ENCODE measurements at regions not wholly inside any gene's neighbourhood (a gene's known extent, or its start where the extent isn't known, plus 50 kb on each side); places are given as distances from the start of the nearest gene placed in this dataset.

DNA sequence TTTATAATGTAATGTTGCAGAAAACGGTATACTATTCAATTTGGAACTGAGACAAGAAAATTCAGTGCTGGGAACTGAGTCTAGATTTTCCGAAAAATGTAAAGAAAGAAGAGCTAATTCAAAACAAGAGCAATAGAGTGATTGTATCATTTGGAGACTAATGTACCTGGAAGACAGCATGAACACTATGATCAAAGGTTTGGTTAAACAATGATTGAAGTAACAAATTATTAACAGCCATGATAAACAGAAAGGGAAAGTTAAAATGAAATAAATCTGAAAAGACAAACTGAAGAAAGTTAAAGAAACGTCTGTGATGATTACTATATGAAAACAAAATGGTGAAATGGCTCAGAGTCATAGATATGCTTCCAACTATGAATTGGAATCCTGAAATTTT is 300.6 kb upstream of the MPDZ start:
- Histone ChIP-seq H3K9me3 (ENCODE audit: control insufficient read depth, insufficient read depth, low read depth, low read length) (no peaks in the 10 kb centered on the region), H3K27ac (ENCODE audit: extremely low read depth, low read depth, low read length) (no peak overlapping the region), H3K4me1 (ENCODE audit: control insufficient read depth, insufficient read depth, low read length) (no peaks in the 10 kb centered on the region), H3K36me3 (ENCODE audit: control insufficient read depth in 2 of 2, insufficient read depth in 1 of 2, low read length in 2 of 2) (no peaks in the 10 kb centered on the region), H3K4me3 (ENCODE audit: low read depth, low read length) (no peak overlapping the region)
- POLR2A ChIA-PET = no interaction called here
- CTCF ChIA-PET = interaction anchor here (0.6 to 1.2 kb wide), 2 partner anchors 9 to 11 kb away, joined by 3 to 8 read pairs; no protein-coding TSS in a partner anchor
- TF ChIP-seq, protein P1, sequence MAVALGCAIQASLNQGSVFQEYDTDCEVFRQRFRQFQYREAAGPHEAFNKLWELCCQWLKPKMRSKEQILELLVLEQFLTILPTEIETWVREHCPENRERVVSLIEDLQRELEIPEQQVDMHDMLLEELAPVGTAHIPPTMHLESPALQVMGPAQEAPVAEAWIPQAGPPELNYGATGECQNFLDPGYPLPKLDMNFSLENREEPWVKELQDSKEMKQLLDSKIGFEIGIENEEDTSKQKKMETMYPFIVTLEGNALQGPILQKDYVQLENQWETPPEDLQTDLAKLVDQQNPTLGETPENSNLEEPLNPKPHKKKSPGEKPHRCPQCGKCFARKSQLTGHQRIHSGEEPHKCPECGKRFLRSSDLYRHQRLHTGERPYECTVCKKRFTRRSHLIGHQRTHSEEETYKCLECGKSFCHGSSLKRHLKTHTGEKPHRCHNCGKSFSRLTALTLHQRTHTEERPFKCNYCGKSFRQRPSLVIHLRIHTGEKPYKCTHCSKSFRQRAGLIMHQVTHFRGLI (tag by site-specific recombination; IDR thresholded peaks at IDR 0.05) = no peak
- no peak for TF ChIP-seq ZFP41 (tag by site-specific recombination; IDR thresholded peaks at IDR 0.05; ENCODE audit: borderline replicate concordance)

DNA sequence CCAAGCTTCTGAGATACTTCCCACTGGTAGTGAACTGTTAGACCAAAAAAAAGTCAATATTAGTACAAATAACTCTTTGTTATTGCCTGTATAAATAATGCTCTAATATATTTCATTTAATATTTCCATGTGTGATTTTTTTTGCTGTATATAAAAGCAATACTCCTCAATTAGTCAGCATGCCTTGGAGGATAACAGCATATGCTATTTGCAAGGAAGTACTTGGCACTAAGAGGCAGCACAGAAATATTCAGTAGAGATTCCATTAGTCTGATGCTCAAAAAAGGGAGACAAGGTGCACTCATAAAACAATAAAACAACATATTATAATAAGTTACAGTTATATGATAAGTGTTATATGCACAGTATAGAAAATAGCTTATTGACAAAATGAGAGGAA is 296.6 kb upstream of the MPDZ start:
- Histone ChIP-seq H3K36me3 (ENCODE audit: control insufficient read depth in 2 of 2, insufficient read depth in 1 of 2, low read length in 2 of 2) (no peaks in the 10 kb centered on the region), H3K9me3 (ENCODE audit: control insufficient read depth, insufficient read depth, low read depth, low read length) (no peaks in the 10 kb centered on the region), H3K4me3 (ENCODE audit: low read depth, low read length) (no peak overlapping the region), H3K27ac (ENCODE audit: extremely low read depth, low read depth, low read length) (no peak overlapping the region), H3K4me1 (ENCODE audit: control insufficient read depth, insufficient read depth, low read length) (no peaks in the 10 kb centered on the region)
- POLR2A ChIA-PET = no interaction called here
- CTCF ChIA-PET = no interaction called here
- TF ChIP-seq, protein P2, sequence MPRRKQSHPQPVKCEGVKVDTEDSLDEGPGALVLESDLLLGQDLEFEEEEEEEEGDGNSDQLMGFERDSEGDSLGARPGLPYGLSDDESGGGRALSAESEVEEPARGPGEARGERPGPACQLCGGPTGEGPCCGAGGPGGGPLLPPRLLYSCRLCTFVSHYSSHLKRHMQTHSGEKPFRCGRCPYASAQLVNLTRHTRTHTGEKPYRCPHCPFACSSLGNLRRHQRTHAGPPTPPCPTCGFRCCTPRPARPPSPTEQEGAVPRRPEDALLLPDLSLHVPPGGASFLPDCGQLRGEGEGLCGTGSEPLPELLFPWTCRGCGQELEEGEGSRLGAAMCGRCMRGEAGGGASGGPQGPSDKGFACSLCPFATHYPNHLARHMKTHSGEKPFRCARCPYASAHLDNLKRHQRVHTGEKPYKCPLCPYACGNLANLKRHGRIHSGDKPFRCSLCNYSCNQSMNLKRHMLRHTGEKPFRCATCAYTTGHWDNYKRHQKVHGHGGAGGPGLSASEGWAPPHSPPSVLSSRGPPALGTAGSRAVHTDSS (tag by site-specific recombination; IDR thresholded peaks at IDR 0.05) = no peak
- TF ChIP-seq YY2 (tag by site-specific recombination; IDR thresholded peaks at IDR 0.05) = no peak
- no peak for TF ChIP-seq ZNF221 (tag by site-specific recombination; IDR thresholded peaks at IDR 0.05; ENCODE audit: borderline replicate concordance)
- no peak for TF ChIP-seq ZFP3 (tag by site-specific recombination; IDR thresholded peaks at IDR 0.05; ENCODE audit: low read depth)
- TF ChIP-seq, protein P3, sequence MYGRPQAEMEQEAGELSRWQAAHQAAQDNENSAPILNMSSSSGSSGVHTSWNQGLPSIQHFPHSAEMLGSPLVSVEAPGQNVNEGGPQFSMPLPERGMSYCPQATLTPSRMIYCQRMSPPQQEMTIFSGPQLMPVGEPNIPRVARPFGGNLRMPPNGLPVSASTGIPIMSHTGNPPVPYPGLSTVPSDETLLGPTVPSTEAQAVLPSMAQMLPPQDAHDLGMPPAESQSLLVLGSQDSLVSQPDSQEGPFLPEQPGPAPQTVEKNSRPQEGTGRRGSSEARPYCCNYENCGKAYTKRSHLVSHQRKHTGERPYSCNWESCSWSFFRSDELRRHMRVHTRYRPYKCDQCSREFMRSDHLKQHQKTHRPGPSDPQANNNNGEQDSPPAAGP (tag by site-specific recombination; IDR thresholded peaks at IDR 0.05) = no peak

DNA sequence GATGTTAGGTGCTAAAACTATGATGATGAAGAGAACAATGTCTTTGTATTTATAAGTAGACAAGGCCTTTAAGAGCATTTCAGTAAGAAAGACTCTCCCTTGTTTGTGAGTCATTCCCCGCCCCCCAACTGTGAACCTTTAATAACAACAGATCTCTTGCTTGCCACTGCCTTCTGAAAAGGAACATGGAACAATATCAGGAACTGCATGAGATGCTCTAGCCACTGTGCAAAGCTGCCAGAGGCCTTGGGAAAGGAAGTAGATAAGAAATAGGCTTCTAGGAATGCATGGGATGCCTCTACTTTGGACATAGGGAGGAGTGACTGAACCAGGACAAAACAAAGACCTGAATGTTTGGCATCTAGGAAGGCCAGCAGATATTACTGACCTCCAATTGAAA is 296.1 kb upstream of the MPDZ start:
- ChIA-PET POLR2A (no interaction called here), CTCF (interaction anchor here (0.7 kb wide), 1 partner anchor 67 kb away, joined by 3 read pairs; no protein-coding TSS in a partner anchor)

More for the DNA sequence above, 296.1 kb upstream of the MPDZ start:
- no peak overlapping the region for H3K27ac ChIP-seq (ENCODE audit: extremely low read depth, low read depth, low read length)
- TF ChIP-seq, protein P4, sequence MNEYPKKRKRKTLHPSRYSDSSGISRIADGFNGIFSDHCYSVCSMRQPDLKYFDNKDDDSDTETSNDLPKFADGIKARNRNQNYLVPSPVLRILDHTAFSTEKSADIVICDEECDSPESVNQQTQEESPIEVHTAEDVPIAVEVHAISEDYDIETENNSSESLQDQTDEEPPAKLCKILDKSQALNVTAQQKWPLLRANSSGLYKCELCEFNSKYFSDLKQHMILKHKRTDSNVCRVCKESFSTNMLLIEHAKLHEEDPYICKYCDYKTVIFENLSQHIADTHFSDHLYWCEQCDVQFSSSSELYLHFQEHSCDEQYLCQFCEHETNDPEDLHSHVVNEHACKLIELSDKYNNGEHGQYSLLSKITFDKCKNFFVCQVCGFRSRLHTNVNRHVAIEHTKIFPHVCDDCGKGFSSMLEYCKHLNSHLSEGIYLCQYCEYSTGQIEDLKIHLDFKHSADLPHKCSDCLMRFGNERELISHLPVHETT (tag by site-specific recombination; IDR thresholded peaks at IDR 0.05) = no peak
- TF ChIP-seq, protein P2 (tag by site-specific recombination; IDR thresholded peaks at IDR 0.05) = no peak
- TF ChIP-seq ZIC2 (tag by site-specific recombination; IDR thresholded peaks at IDR 0.05) = no peak
- TF ChIP-seq ZNF311 (tag by site-specific recombination; IDR thresholded peaks at IDR 0.05; ENCODE audit: borderline replicate concordance) = no peak
- TF ChIP-seq ZFP69B (tag by site-specific recombination; IDR thresholded peaks at IDR 0.05) = no peak
- no peak for TF ChIP-seq ZNF529 (tag by site-specific recombination; IDR thresholded peaks at IDR 0.05; ENCODE audit: insufficient replicate concordance)
- no peaks in the 10 kb centered on the region for H3K9me3 ChIP-seq (ENCODE audit: control insufficient read depth, insufficient read depth, low read depth, low read length)
- H3K4me1 ChIP-seq (ENCODE audit: control insufficient read depth, insufficient read depth, low read length) = no peaks in the 10 kb centered on the region
- H3K4me3 ChIP-seq (ENCODE audit: low read depth, low read length) = no peak overlapping the region
- H3K36me3 ChIP-seq (ENCODE audit: control insufficient read depth in 2 of 2, insufficient read depth in 1 of 2, low read length in 2 of 2) = no peaks in the 10 kb centered on the region

Data from HEK293 (cell line).